Mucosa of descending colon (tissue), 3 donors: ENCODE measurements at regions not wholly inside any gene's neighbourhood (a gene's known extent, or its start where the extent isn't known, plus 50 kb on each side); places are given as distances from the start of the nearest gene placed in this dataset.
A peak's percentile ranks its signal among the peaks of the same experiment; 100 is the strongest.

Experiments used
- ATAC-seq: fragments of 200-7000 bp; cut with Tn5 transposase; one replicate; pipeline ENCODE4 v1.9.1; 2020; ENCODE audit warnings: mild to moderate bottlenecking, moderate library complexity
- DNase-seq, 3 donors: peaks; one replicate each; pipeline ENCODE4 v3.0.0-alpha.2; 2020
- H3K36me3 ChIP-seq: fragments of 200-600 bp; one replicate; pipeline ENCODE4 v1.8.0; 2021; ENCODE audit warnings: low read depth, mild to moderate bottlenecking
- H3K4me1 ChIP-seq: fragments of 200-600 bp; one replicate; pipeline ENCODE4 v1.8.0; 2021; ENCODE audit warnings: low read depth, mild to moderate bottlenecking
- H3K4me3 ChIP-seq: fragments of 200-600 bp; one replicate; pipeline ENCODE4 v1.8.0; 2021; ENCODE audit warnings: mild to moderate bottlenecking
- H3K9me3 ChIP-seq: fragments of 200-600 bp; one replicate; pipeline ENCODE4 v1.8.0; 2021; ENCODE audit warnings: mild to moderate bottlenecking
- CTCF ChIP-seq: fragments of 200-600 bp; IDR thresholded peaks from one replicate; pipeline ENCODE4 v1.8.0; 2022; ENCODE audit warnings: antibody characterized with exemption, mild to moderate bottlenecking
- intact Hi-C, 2 donors: fragments of 100-400 bp; cut with DNase I in 1 of 2; cut with micrococcal nuclease in 1 of 2; formaldehyde crosslinking; loops; one replicate each; pipeline versions ENCODE4 v1.11.0 to v1.11.1; 2022; cut with DNase I, micrococcal nuclease
- donor health status: DM: no; HTN: no; CAD: no; lungs with moderate emphysema.
- donor health status: DM: no; HTN: no; CAD: no.
- donor health status: DM: no; HTN: yes; CAD: no.

- Histone ChIP-seq H3K36me3 (no peaks in the 10 kb centered on the region), H3K4me3 (no peak overlapping the region), H3K9me3 (peaks cover 13% of the 10 kb centered on the region), H3K4me1 (no peaks in the 10 kb centered on the region)
- TF ChIP-seq CTCF, result no peak
- ATAC-seq, result no peak
- intact Hi-C loops, result no loop called here
- no peak for DNase-seq
Observed at GRCh38 chr7:45399069-45399468, 175.1 kb upstream of the ADCY1 start.

- ATAC-seq, result no peak
- intact Hi-C loops, result no loop called here
- DNase-seq, result no peak
- Histone ChIP-seq H3K9me3 (peaks cover 7% of the 10 kb centered on the region), H3K36me3 (no peaks in the 10 kb centered on the region), H3K4me3 (no peak overlapping the region), H3K4me1 (no peaks in the 10 kb centered on the region)
- TF ChIP-seq CTCF, result no peak
Observed at GRCh38 chr7:45400680-45401079, 173.5 kb upstream of the ADCY1 start.

GRCh38 chr7:45401155-45401554 is 173.0 kb upstream of the ADCY1 start:
- no peak overlapping the region for H3K4me3 ChIP-seq
- H3K4me1 ChIP-seq, result no peaks in the 10 kb centered on the region
- no peak for TF ChIP-seq CTCF
- intact Hi-C loops, result no loop called here
- H3K9me3 ChIP-seq, result peaks cover 7% of the 10 kb centered on the region
- DNase-seq (no peak), ATAC-seq (no peak)
- no peaks in the 10 kb centered on the region for H3K36me3 ChIP-seq

GRCh38 chr7:45401851-45402250 is 172.3 kb upstream of the ADCY1 start:
- TF ChIP-seq CTCF, result no peak
- ATAC-seq (no peak), DNase-seq (no peak)
- Histone ChIP-seq H3K9me3 (peaks cover 7% of the 10 kb centered on the region), H3K36me3 (no peaks in the 10 kb centered on the region), H3K4me3 (no peak overlapping the region), H3K4me1 (no peaks in the 10 kb centered on the region)
- intact Hi-C loops, result no loop called here

GRCh38 chr7:45402480-45403218 is 171.5 kb upstream of the ADCY1 start:
- no peaks in the 10 kb centered on the region for H3K4me1 ChIP-seq
- no peak overlapping the region for H3K4me3 ChIP-seq
- no peaks in the 10 kb centered on the region for H3K36me3 ChIP-seq
- ATAC-seq (peak; percentile 20), DNase-seq (no peak)
- H3K9me3 ChIP-seq, result peaks cover 7% of the 10 kb centered on the region
- no peak for TF ChIP-seq CTCF
- intact Hi-C loops, result no loop called here

GRCh38 chr7:45404622-45405021 is 169.5 kb upstream of the ADCY1 start:
- Histone ChIP-seq H3K4me3 (no peak overlapping the region), H3K4me1 (no peaks in the 10 kb centered on the region), H3K36me3 (no peaks in the 10 kb centered on the region), H3K9me3 (peaks cover 7% of the 10 kb centered on the region)
- ATAC-seq, result no peak
- DNase-seq, result no peak
- intact Hi-C loops, result no loop called here
- no peak for TF ChIP-seq CTCF
